Large intestine (tissue), 3 donors: ENCODE measurements at regions not wholly inside any gene's neighbourhood (a gene's known extent, or its start where the extent isn't known, plus 50 kb on each side); places are given as distances from the start of the nearest gene placed in this dataset.
A peak's percentile ranks its signal among the peaks of the same experiment; 100 is the strongest.

Experiments
- DNase-seq, 2 donors: peaks; one replicate each; pipeline versions ENCODE4 v3.0.0 to v3.0.0-alpha.2; 2013
- H3K27ac ChIP-seq: one replicate; pipeline ENCODE4 v1.5.1; 2013; ENCODE audit warnings: low read length
- H3K27me3 ChIP-seq: 2 replicates; pipeline ENCODE4 v1.6.1; 2013; ENCODE audit warnings: low read length; ENCODE audit not compliant: control insufficient read depth, insufficient read depth
- H3K36me3 ChIP-seq: 2 replicates; pipeline ENCODE4 v1.6.1; 2013; ENCODE audit warnings: low read length; ENCODE audit not compliant: control insufficient read depth, insufficient read depth
- H3K4me1 ChIP-seq: one replicate; pipeline ENCODE4 v1.6.1; 2013; ENCODE audit warnings: low read length; ENCODE audit not compliant: control insufficient read depth, insufficient read depth
- H3K4me3 ChIP-seq: one replicate; pipeline ENCODE4 v1.5.1; 2013; ENCODE audit warnings: low read length
- H3K9me3 ChIP-seq: one replicate; pipeline ENCODE4 v1.6.1; 2013; ENCODE audit warnings: mild to moderate bottlenecking, low read depth, low read length, moderate library complexity; ENCODE audit not compliant: control insufficient read depth
- WGBS: methylation state at CpG from one replicate; pipeline ENCODE4 v1.1.5; 2013; ENCODE audit warnings: low lambda C conversion rate; ENCODE audit not compliant: insufficient coverage; 5-methylcytosine and 5-hydroxymethylcytosine counted together

DNA sequence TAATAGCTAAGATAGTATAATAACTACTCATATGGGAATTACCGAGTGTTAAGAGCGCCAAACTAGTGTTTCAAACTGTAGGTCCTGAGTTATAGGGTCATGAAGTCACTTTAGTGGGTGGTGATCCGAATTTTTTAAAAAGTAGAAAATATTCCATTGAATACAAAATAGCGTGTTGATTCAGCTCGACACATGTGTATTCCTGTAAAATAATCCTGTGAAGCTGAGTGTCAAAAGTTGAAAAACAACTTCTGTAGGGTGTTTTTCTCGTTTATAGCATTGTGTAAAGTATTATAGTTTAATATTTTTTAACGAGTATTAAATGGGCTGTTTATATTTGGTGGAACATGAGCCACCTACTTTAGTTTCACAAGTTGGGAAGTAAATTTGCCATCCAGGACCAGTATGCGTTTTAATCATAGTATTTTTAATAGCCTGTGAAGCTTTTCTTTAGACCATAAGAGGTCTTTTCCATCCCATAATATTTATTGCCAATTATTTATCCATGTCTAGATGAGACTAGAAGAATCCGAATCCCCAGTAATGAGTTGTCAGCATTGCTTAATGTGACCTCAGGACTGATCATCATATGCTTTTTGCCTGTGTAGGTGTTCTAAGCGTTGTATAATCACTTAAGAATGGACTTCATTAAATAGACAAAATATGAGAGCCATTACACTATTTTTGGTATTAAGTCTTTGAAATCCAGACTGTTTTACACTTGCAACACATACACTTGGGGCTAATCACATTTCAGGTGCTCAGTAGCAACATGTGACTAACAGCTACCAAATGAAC is 84.1 kb downstream of the PTPDC1 start:
- 11% methylated on average over 2 of the region's 10 CpGs for WGBS
- Histone ChIP-seq H3K4me1 (peaks cover 15% of the 10 kb centered on the region), H3K4me3 (peak overlapping the region; percentile 77), H3K36me3 (peaks cover 4% of the 10 kb centered on the region), H3K9me3 (no peaks in the 10 kb centered on the region), H3K27ac (peak overlapping the region; percentile 97), H3K27me3 (no peaks in the 10 kb centered on the region)
- peak; percentile 26 to 55 for DNase-seq

DNA sequence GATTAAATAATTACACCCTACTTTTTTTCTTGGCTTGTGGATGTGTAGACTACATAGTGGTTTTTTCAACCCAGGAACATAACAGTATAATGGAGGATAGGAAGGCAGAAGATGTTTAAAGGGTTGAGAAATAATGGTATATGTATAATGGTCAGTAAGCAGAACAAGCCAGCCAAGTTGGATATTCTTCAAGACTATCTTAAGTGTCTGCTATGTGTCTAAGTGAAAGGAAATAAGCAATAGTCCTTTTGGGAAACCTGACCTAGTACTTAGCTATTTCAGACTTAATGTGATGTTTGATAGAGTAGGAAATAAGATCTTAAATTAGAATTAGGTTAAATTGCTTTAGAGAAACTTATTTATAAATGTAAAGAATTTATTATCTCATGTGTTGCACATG is 85.7 kb downstream of the PTPDC1 start:
- Histone ChIP-seq H3K4me3 (no peak overlapping the region), H3K27ac (peak overlapping the region; percentile 28), H3K9me3 (no peaks in the 10 kb centered on the region), H3K4me1 (peaks cover 15% of the 10 kb centered on the region), H3K36me3 (peaks cover 14% of the 10 kb centered on the region), H3K27me3 (no peaks in the 10 kb centered on the region)
- DNase-seq = no peak

GRCh38 chr9:94173632-94174031 is 85.5 kb upstream of the ZNF169 start:
- Histone ChIP-seq H3K9me3 (no peaks in the 10 kb centered on the region), H3K36me3 (peaks cover 29% of the 10 kb centered on the region), H3K27ac (no peak overlapping the region), H3K27me3 (no peaks in the 10 kb centered on the region), H3K4me1 (peaks cover 11% of the 10 kb centered on the region), H3K4me3 (no peak overlapping the region)
- DNase-seq = no peak
- 60% methylated on average over 1 of the region's 3 CpGs for WGBS

DNA sequence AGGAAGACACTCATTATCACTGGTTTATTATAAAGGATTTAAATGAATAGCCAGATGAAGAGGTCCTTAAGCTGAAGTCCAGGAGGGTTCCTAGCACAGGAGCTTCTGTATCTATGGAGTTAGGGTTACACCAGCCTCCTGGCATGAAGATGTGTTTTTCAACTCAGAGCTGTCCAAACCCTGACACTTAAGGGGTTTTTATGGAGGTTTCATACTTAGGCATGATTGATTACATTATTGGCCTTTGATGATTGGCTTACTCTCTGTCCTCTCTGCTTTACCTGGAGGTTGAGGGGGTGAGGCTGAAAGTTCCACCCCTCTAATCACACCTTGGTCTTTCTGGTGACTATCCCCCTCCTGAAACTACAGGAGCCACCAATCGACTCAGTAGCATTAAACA is 84.9 kb upstream of the ZNF169 start:
- no peak for DNase-seq
- WGBS = no CpG with 5 or more reads among the region's 1 CpG
- Histone ChIP-seq H3K27me3 (no peaks in the 10 kb centered on the region), H3K4me3 (no peak overlapping the region), H3K36me3 (peaks cover 27% of the 10 kb centered on the region), H3K9me3 (no peaks in the 10 kb centered on the region), H3K4me1 (peaks cover 11% of the 10 kb centered on the region), H3K27ac (no peak overlapping the region)

DNA sequence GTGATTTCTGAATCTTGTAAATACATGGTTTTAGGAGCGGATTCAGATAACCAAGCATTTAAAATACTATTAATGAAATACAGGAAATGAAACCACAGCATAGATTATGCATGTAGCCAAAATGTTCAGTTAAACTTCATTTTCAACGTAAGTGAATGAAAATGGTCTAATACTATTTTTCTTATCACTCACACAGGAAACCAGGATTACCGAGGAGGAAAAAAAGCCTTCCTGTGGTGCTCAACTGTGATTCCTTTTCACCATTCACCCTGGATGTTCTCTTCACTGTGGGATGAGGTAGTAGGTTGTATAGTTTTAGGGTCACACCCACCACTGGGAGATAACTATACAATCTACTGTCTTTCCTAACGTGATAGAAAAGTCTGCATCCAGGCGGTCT is 83.4 kb upstream of the ZNF169 start:
- Histone ChIP-seq H3K4me1 (peaks cover 3% of the 10 kb centered on the region), H3K4me3 (no peak overlapping the region), H3K27ac (no peak overlapping the region), H3K27me3 (no peaks in the 10 kb centered on the region), H3K9me3 (no peaks in the 10 kb centered on the region), H3K36me3 (peaks cover 30% of the 10 kb centered on the region)
- DNase-seq = no peak
- no CpG with 5 or more reads among the region's 5 CpGs for WGBS

DNA sequence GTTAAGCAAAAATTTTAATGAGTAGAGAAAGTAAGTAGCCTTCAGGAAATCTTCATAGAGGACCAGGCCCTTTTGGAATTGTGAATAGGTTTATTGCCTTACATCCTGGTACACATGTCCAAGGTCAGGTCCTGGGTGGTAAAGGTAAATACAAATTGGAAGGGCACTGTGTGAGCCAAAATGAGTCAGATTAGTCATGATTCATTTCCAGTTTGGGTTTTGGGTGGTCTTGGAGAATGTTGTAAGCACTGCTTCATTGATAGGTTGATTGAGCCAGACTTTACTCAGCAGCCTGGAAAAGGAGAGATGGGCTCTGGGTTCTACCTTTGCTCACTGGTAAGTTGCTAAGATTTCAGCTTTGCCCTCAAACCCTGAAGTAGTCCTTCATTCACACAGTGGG is 82.5 kb upstream of the ZNF169 start:
- no peak for DNase-seq
- Histone ChIP-seq H3K4me3 (no peak overlapping the region), H3K27ac (no peak overlapping the region), H3K4me1 (peaks cover 3% of the 10 kb centered on the region), H3K9me3 (no peaks in the 10 kb centered on the region), H3K27me3 (no peaks in the 10 kb centered on the region), H3K36me3 (peaks cover 30% of the 10 kb centered on the region)

- 100% methylated on average over 1 of the region's 2 CpGs for WGBS
- Histone ChIP-seq H3K27me3 (no peaks in the 10 kb centered on the region), H3K4me1 (peaks cover 3% of the 10 kb centered on the region), H3K4me3 (no peak overlapping the region), H3K27ac (no peak overlapping the region), H3K9me3 (no peaks in the 10 kb centered on the region), H3K36me3 (peaks cover 26% of the 10 kb centered on the region)
- no peak for DNase-seq
Observed at GRCh38 chr9:94178927-94179326, 80.2 kb upstream of the ZNF169 start.

DNA sequence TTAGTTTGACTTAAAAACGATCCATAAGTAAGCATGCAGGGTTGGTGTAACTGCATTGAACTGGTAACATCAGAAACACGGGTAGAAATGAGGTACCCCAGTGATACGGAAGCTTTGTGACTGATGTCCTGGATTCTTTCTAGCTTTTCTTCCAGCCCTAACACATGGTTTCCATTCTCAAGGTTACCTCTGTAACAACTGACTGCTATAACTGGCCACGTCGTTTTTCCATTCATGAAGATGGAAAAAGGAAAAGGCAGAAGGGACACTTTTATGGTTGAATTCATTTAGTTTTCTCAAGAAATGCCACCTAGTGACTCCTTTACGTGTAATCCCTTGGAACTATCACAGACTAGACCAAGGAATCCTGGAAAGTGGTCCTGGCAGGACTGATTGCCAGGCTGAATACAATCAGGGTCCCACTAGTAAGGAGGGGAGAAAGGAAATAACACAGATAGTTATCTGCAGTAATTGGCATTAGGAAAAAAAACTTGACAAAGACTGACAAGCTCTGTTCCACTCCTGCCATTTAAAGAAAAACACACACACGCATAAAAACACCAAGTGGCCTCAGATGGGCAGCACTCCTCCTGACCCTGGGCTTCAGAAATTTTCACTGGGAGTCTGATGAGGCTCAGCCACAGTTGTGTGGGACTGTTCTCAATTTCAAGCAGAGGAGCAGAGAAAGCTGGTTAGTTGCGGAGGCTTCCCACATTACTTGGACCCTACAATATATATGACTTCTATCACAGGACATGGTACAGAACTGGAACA is 77.5 kb upstream of the ZNF169 start:
- Histone ChIP-seq H3K9me3 (no peaks in the 10 kb centered on the region), H3K36me3 (peaks cover 20% of the 10 kb centered on the region), H3K27me3 (no peaks in the 10 kb centered on the region), H3K27ac (no peak overlapping the region), H3K4me3 (no peak overlapping the region), H3K4me1 (peaks cover 2% of the 10 kb centered on the region)
- no peak for DNase-seq
- no CpG with 5 or more reads among the region's 8 CpGs for WGBS

DNA sequence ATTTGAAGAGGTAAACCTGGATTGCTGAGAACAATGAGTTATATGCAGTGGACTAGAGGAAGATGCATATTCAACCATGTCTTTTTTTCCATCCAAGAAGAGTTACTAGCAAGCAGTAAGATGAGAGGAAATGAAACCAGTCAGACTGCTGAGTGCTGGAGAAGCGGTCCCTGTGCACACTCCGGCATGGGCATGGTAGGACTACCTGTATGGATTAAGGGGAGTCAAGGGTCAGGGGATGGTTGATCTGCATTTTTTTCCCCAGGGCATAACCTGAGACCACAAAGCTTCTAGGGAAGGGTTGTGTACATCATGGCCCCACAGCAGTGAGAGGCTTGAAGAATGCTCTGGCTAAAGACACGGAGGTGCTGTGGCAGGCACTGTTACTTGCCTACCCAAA is 76.6 kb upstream of the ZNF169 start:
- H3K4me1 ChIP-seq = no peaks in the 10 kb centered on the region
- WGBS = no CpG with 5 or more reads among the region's 3 CpGs
- DNase-seq = no peak
- no peak overlapping the region for H3K27ac ChIP-seq
- no peak overlapping the region for H3K4me3 ChIP-seq
- no peaks in the 10 kb centered on the region for H3K9me3 ChIP-seq
- peaks cover 12% of the 10 kb centered on the region for H3K36me3 ChIP-seq
- H3K27me3 ChIP-seq = no peaks in the 10 kb centered on the region

GRCh38 chr9:94183240-94183999 is 75.7 kb upstream of the ZNF169 start:
- Histone ChIP-seq H3K27ac (no peak overlapping the region), H3K36me3 (peaks cover 11% of the 10 kb centered on the region)
- 100% methylated on average over 3 of the region's 5 CpGs for WGBS

More at GRCh38 chr9:94183240-94183999, 75.7 kb upstream of the ZNF169 start:
- DNase-seq = no peak
- Histone ChIP-seq H3K4me1 (no peaks in the 10 kb centered on the region), H3K27me3 (no peaks in the 10 kb centered on the region), H3K9me3 (no peaks in the 10 kb centered on the region), H3K4me3 (no peak overlapping the region)
